Anterior cingulate cortex (tissue), 58 donors: ENCODE measurements at regions not wholly inside any gene's neighbourhood (a gene's known extent, or its start where the extent isn't known, plus 50 kb on each side); places are given as distances from the start of the nearest gene placed in this dataset.
A peak's percentile ranks its signal among the peaks of the same experiment; 100 is the strongest.

Source experiments
- DNase-seq, 58 donors: peaks; one replicate each; lab custom pipeline; 2025; lab: John Stamatoyannopoulos, UW

DNA sequence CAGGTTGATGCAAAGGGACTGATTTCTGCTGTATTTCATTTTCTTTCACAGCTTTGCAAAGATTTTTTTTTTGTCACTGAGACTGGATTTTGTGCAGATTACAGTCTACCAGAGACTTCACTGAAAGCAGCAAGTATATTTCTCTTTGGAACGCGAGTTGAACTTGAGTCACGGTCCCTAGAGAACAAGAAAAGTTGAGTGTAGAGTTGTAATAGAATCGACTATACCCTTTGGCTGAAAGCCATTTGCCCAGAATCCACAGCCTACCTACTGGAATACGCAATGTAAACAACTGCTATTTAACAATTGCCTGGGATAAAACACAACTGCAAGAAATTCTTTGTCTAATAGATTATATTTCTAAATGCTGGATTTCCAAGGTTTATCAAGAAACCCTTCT is 520.6 kb downstream of the HDGFL1 start:
- no peak for DNase-seq

- no peak for DNase-seq
Measured at GRCh38 chr6:23091795-23092194, 522.4 kb downstream of the HDGFL1 start.

DNA sequence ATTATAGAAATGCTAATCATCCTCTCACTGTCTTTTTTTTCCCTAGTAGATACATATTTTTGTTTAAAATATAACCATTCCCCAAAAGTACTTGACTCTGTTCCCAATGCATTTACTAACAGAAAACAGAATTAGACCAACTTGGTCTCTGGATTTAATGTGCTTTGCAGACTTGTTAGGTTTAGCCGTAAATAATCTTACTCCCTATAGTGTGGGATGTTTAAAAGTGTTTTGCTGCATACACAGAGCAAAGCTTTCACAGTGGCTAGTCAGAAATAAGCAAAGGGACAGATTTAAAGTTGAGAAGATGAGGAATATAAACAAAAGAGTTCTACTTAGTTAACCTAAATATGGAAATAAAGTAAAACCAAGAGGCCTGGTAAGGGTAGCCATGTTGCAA is 527.5 kb downstream of the HDGFL1 start:
- DNase-seq: no peak

GRCh38 chr6:23097566-23097965 is 528.2 kb downstream of the HDGFL1 start:
- DNase-seq: no peak

DNA sequence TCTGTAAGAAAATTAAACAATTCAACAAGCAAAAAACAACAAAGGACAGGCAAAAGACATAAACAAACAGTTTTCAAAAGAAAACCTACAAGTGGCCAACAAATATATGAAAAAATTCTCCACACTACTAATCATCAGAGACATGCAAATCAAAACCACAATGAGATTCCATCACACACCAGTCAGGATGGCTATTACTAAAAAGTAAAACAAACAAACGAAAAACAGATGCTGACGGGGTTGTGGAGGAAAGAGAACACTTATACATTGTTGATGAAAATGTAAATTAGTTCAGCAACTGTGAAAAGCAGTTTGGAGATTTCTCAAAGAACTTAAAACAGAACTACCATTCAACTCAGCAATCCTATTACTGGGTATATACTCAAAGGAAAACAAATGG is 537.6 kb downstream of the HDGFL1 start:
- DNase-seq: no peak

- DNase-seq: no peak
Measured at GRCh38 chr6:23111984-23112383, 542.6 kb downstream of the HDGFL1 start.

- no peak for DNase-seq
Measured at GRCh38 chr6:23114812-23115504, 545.6 kb downstream of the HDGFL1 start.

DNA sequence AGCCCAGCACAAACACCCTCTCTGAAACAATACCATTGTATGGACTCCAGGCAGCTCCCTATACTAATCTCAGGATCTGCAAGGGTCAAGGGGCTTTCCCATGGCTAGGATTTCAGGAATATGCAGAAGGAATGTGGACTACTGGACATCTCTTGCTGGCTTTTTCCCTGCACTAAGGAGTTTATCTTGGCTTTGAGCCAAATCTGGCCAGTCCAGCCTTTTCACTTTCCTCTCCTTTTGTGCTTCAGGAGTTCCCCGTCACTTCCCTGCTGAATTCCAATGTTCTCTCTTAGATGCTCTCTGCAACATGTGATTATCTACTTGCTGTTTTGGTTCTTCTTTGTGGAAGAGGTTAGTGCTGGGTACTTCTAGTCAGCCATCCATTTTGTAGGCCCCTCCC is 568.2 kb downstream of the HDGFL1 start:
- no peak for DNase-seq

- DNase-seq: no peak
Measured at GRCh38 chr6:23140871-23141270, 571.5 kb downstream of the HDGFL1 start.

DNA sequence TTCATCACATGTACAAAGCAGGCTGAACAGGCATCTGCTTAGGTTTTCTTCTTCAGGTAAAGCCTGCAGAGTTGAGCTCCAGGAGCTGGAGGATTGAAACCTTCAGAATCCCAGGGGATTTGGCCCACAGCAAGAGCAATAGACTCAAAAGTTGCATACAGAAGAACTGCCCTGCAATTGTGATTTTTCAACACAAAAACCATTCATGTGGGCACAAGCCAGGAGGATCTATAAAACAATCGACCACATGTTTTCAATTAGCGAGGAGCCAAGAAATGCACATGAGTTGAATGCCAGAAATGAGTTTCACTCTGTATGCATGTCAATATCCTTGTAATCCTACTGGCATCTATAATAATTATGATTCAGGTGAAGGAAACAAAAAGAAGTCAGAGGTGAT is 576.4 kb downstream of the HDGFL1 start:
- DNase-seq: no peak

DNA sequence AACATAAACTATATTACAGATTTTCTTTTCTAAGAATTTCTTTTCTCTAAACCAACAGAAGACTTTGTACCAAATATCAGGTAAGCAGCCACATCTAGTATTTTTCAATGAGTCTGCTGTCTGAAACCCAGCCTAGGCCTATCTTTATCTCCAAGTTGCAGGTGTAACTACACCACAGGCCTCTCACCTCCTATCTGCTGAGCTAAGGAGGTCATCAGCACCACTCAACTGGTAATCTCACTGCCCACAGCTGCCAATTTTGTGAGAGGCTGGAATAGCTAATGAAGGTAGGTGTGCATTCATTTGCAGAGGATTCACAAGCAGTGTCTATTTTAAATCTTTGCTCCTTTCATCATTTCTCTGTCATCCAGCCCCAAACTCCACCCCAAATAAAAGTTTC is 584.8 kb downstream of the HDGFL1 start:
- DNase-seq: no peak

DNA sequence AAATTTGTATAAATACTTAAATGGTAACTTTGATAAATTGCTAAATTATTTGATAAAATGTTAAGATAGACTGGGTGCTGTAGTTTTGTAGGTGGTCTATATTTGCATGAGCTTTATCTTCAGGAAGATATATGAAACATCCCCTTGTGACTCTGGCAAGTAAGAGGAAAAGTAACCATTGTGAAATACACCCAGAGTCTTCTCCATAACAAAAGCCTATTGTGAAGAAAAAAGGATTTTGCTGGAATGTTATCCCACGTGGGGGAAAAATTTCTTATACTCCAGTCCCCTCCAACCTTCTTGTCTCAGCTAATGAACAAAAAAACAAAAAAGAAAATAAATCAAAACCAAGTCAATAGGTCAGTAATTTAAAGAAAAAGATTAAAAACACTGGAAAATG is 600.7 kb downstream of the HDGFL1 start:
- DNase-seq: no peak

- no peak for DNase-seq
Measured at GRCh38 chr6:23173234-23173633, 603.9 kb downstream of the HDGFL1 start.

DNA sequence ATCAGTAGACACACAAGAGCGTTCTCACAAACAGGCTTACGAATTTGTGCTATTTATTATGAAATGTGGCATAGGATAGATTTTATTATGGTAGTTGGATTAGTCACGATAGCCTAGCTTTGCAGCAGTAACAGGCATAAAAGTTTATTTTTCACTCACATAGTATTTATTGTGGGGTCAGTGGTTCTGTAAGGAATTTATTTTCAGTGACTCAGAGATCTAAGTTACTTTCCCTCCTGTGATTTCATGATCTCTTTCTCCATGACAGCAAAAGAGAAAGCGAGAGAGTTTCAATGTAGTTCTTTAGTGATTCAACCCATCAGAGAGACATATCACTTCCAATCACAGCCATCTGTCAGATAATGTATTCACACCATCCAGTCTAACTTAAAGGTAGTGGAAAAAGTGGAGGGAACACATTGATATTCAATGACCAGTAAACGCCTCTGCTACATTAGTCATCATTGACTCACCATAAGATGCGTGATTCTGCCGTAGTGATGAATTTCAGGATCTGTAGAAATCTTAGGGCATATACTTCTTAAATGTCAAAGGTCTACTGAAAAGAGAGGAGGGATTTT is 605.5 kb downstream of the HDGFL1 start:
- no peak for DNase-seq

GRCh38 chr6:23175391-23175790 is 606.0 kb downstream of the HDGFL1 start:
- DNase-seq: no peak

- DNase-seq: no peak
Measured at GRCh38 chr6:23176471-23176870, 607.1 kb downstream of the HDGFL1 start.

GRCh38 chr6:23176883-23177282 is 607.5 kb downstream of the HDGFL1 start:
- no peak for DNase-seq

- no peak for DNase-seq
Measured at GRCh38 chr6:23177806-23178205, 608.4 kb downstream of the HDGFL1 start.

GRCh38 chr6:23179994-23180393 is 610.6 kb downstream of the HDGFL1 start:
- DNase-seq: no peak

- peak in 52 of 58 donors; percentile 3 to 81 (median 56) for DNase-seq
Measured at GRCh38 chr6:23180504-23181293, 611.3 kb downstream of the HDGFL1 start.

GRCh38 chr6:23181356-23182110 is 612.2 kb downstream of the HDGFL1 start:
- no peak for DNase-seq
